GM12878 (cell line): ENCODE measurements at regions not wholly inside any gene's neighbourhood (a gene's known extent, or its start where the extent isn't known, plus 50 kb on each side); places are given as distances from the start of the nearest gene placed in this dataset.

Experiments
- BRCA1 ChIP-seq: IDR thresholded peaks from 2 replicates; pipeline ENCODE4 v1.6.1; 2011; ENCODE audit warnings: low read depth, low read length, improper control_type of control experiment
- CBFB ChIP-seq: IDR thresholded peaks from 2 replicates; pipeline ENCODE4 v1.6.1; 2016; ENCODE audit warnings: antibody characterized with exemption, low read depth
- CBX5 ChIP-seq: sonication (generic); IDR thresholded peaks from 2 replicates; pipeline ENCODE4 v1.6.1; 2016; ENCODE audit warnings: low read depth, moderate library complexity, mild to moderate bottlenecking, inconsistent platforms
- NR2C2 ChIP-seq: IDR thresholded peaks from 2 replicates; pipeline ENCODE4 v1.6.1; 2011; ENCODE audit warnings: borderline replicate concordance, low read depth; ENCODE audit not compliant: control insufficient read depth, insufficient read length
- RAD51 ChIP-seq: fragments of 450-650 bp; IDR thresholded peaks from 2 replicates; pipeline ENCODE4 v1.6.1; 2016; ENCODE audit warnings: moderate library complexity, mild to moderate bottlenecking, inconsistent platforms
- RCOR1 ChIP-seq: conservative IDR thresholded peaks from 2 replicates; pipeline ENCODE4 v1.6.1; 2012; ENCODE audit warnings: low read depth, low read length, improper control_type of control experiment
- SMARCA5 ChIP-seq: fragments of 450-650 bp; IDR thresholded peaks from 2 replicates; pipeline ENCODE4 v1.6.1; 2017; ENCODE audit warnings: mild to moderate bottlenecking
- TF ChIP-seq, protein P1 (sequence below): fragments of 450-650 bp; IDR thresholded peaks from 2 replicates; pipeline ENCODE4 v1.6.1; 2017; ENCODE audit warnings: low read depth, mild to moderate bottlenecking, moderate library complexity
- TF ChIP-seq, protein P2 (sequence below): IDR thresholded peaks from 2 replicates; pipeline ENCODE4 v1.6.1; 2011; ENCODE audit warnings: borderline replicate concordance, low read depth, mild to moderate bottlenecking, moderate library complexity, low read length; ENCODE audit not compliant: insufficient read depth, poor library complexity, severe bottlenecking
- TF ChIP-seq, protein P3 (sequence below): IDR thresholded peaks from 2 replicates; pipeline ENCODE4 v1.6.1; 2011; ENCODE audit warnings: borderline replicate concordance, low read depth, mild to moderate bottlenecking, moderate library complexity, mixed read lengths, low read length; ENCODE audit not compliant: insufficient read depth; ENCODE audit errors: extremely low read length

GRCh38 chr22:22042599-22043295 is 60.2 kb upstream of the TOP3B start (continued):
- TF ChIP-seq, protein P1, sequence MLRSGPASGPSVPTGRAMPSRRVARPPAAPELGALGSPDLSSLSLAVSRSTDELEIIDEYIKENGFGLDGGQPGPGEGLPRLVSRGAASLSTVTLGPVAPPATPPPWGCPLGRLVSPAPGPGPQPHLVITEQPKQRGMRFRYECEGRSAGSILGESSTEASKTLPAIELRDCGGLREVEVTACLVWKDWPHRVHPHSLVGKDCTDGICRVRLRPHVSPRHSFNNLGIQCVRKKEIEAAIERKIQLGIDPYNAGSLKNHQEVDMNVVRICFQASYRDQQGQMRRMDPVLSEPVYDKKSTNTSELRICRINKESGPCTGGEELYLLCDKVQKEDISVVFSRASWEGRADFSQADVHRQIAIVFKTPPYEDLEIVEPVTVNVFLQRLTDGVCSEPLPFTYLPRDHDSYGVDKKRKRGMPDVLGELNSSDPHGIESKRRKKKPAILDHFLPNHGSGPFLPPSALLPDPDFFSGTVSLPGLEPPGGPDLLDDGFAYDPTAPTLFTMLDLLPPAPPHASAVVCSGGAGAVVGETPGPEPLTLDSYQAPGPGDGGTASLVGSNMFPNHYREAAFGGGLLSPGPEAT: no peak
- TF ChIP-seq, protein P2, sequence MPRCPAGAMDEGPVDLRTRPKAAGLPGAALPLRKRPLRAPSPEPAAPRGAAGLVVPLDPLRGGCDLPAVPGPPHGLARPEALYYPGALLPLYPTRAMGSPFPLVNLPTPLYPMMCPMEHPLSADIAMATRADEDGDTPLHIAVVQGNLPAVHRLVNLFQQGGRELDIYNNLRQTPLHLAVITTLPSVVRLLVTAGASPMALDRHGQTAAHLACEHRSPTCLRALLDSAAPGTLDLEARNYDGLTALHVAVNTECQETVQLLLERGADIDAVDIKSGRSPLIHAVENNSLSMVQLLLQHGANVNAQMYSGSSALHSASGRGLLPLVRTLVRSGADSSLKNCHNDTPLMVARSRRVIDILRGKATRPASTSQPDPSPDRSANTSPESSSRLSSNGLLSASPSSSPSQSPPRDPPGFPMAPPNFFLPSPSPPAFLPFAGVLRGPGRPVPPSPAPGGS: no peak
- TF ChIP-seq RAD51 (no peak), SMARCA5 (no peak), BRCA1 (no peak), NR2C2 (no peak), CBFB (no peak), CBX5 (no peak), RCOR1 (no peak)
- TF ChIP-seq, protein P3, sequence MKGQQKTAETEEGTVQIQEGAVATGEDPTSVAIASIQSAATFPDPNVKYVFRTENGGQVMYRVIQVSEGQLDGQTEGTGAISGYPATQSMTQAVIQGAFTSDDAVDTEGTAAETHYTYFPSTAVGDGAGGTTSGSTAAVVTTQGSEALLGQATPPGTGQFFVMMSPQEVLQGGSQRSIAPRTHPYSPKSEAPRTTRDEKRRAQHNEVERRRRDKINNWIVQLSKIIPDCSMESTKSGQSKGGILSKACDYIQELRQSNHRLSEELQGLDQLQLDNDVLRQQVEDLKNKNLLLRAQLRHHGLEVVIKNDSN: no peak
